ENCODE measurements at regions not wholly inside any gene's neighbourhood (a gene's known extent, or its start where the extent isn't known, plus 50 kb on each side); places are given as distances from the start of the nearest gene placed in this dataset.

- DNase-seq = no peak
Measured at GRCh38 chr3:14318646-14319045, 83.8 kb upstream of the SLC6A6 start.

GRCh38 chr3:14319654-14320182 lies 82.7 kb upstream of the SLC6A6 start:
- DNase-seq = no peak

GRCh38 chr3:14320219-14320618 lies 82.2 kb upstream of the SLC6A6 start:
- DNase-seq = no peak

GRCh38 chr3:14322001-14322400 lies 80.4 kb upstream of the SLC6A6 start:
- no peak for DNase-seq

GRCh38 chr3:14322667-14323295 lies 79.6 kb upstream of the SLC6A6 start:
- DNase-seq = no peak

GRCh38 chr3:14323401-14324223 lies 78.8 kb upstream of the SLC6A6 start:
- no peak for DNase-seq

- DNase-seq = no peak
Measured at GRCh38 chr3:14324224-14324944, 78.0 kb upstream of the SLC6A6 start.

GRCh38 chr3:14328422-14328821 lies 74.0 kb upstream of the SLC6A6 start:
- DNase-seq = no peak

- no peak for DNase-seq
Measured at GRCh38 chr3:14329116-14329830, 73.1 kb upstream of the SLC6A6 start.

GRCh38 chr3:14329842-14330241 lies 72.6 kb upstream of the SLC6A6 start:
- no peak for DNase-seq

GRCh38 chr3:14330508-14330907 lies 71.9 kb upstream of the SLC6A6 start:
- no peak for DNase-seq

GRCh38 chr3:14331251-14331650 lies 71.2 kb upstream of the SLC6A6 start:
- no peak for DNase-seq

GRCh38 chr3:14332392-14332791 lies 70.0 kb upstream of the SLC6A6 start:
- DNase-seq = no peak

- no peak for DNase-seq
Measured at GRCh38 chr3:14333215-14333614, 69.2 kb upstream of the SLC6A6 start.

- no peak for DNase-seq
Measured at GRCh38 chr3:14333621-14334020, 68.8 kb upstream of the SLC6A6 start.

- DNase-seq = no peak
Measured at GRCh38 chr3:14334136-14334535, 68.3 kb upstream of the SLC6A6 start.

- no peak for DNase-seq
Measured at GRCh38 chr3:14334936-14335335, 67.5 kb upstream of the SLC6A6 start.

GRCh38 chr3:14335774-14336748 lies 66.3 kb upstream of the SLC6A6 start:
- peak; percentile 34 for DNase-seq

- no peak for DNase-seq
Measured at GRCh38 chr3:14336749-14337598, 65.4 kb upstream of the SLC6A6 start.

- no peak for DNase-seq
Measured at GRCh38 chr3:14337828-14338227, 64.6 kb upstream of the SLC6A6 start.

- no peak for DNase-seq
Measured at GRCh38 chr3:14338242-14338641, 64.2 kb upstream of the SLC6A6 start.
